ENCODE measurements at regions not wholly inside any gene's neighbourhood (a gene's known extent, or its start where the extent isn't known, plus 50 kb on each side); places are given as distances from the start of the nearest gene placed in this dataset.

GRCh38 chr4:60945641-60946040, 254.5 kb upstream of the ADGRL3 start:
- TF ChIP-seq CTCF (IDR thresholded peaks at IDR 0.05) (no peak), POLR2A (IDR thresholded peaks at IDR 0.05) (no peak)

Data from Peyer's patch (tissue), 4 donors.